ENCODE measurements at regions not wholly inside any gene's neighbourhood (a gene's known extent, or its start where the extent isn't known, plus 50 kb on each side); places are given as distances from the start of the nearest gene placed in this dataset.

- TF ChIP-seq POLR2A (IDR thresholded peaks at IDR 0.05) (no peak), CTCF (IDR thresholded peaks at IDR 0.05) (no peak)
These were observed 236.6 kb upstream of the MYO3A start for GRCh38 chr10:25697412-25697811.
